ENCODE measurements at regions not wholly inside any gene's neighbourhood (a gene's known extent, or its start where the extent isn't known, plus 50 kb on each side); places are given as distances from the start of the nearest gene placed in this dataset.

- DNase-seq (ENCODE audit: extremely low read depth, low read depth): no peak
- TF ChIP-seq CTCF (IDR thresholded peaks at IDR 0.05; ENCODE audit: low read depth, low read length): no peak
Observed at GRCh38 chr9:7293091-7293490, 506.5 kb downstream of the DMAC1 start.

- no peak for TF ChIP-seq CTCF (IDR thresholded peaks at IDR 0.05; ENCODE audit: low read depth, low read length)
Observed at GRCh38 chr9:7289773-7290172, 509.8 kb downstream of the DMAC1 start.

GRCh38 chr9:7287986-7288385, 511.6 kb downstream of the DMAC1 start:
- TF ChIP-seq CTCF (IDR thresholded peaks at IDR 0.05; ENCODE audit: low read depth, low read length): no peak
- no peak for DNase-seq (ENCODE audit: extremely low read depth, low read depth)

More at GRCh38 chr9:7289773-7290172, 509.8 kb downstream of the DMAC1 start:
- no peak for DNase-seq (ENCODE audit: extremely low read depth, low read depth)

GRCh38 chr9:7287065-7287464, 512.5 kb downstream of the DMAC1 start:
- DNase-seq (ENCODE audit: extremely low read depth, low read depth): no peak
- TF ChIP-seq CTCF (IDR thresholded peaks at IDR 0.05; ENCODE audit: low read depth, low read length): no peak

- no peak for TF ChIP-seq CTCF (IDR thresholded peaks at IDR 0.05; ENCODE audit: low read depth, low read length)
Observed at GRCh38 chr9:7286101-7286500, 513.5 kb downstream of the DMAC1 start.

GRCh38 chr9:7285199-7285598, 514.4 kb downstream of the DMAC1 start:
- DNase-seq (ENCODE audit: extremely low read depth, low read depth): no peak

More at GRCh38 chr9:7286101-7286500, 513.5 kb downstream of the DMAC1 start:
- no peak for DNase-seq (ENCODE audit: extremely low read depth, low read depth)

GRCh38 chr9:7284517-7284916, 515.1 kb downstream of the DMAC1 start:
- TF ChIP-seq CTCF (IDR thresholded peaks at IDR 0.05; ENCODE audit: low read depth, low read length): no peak

More at GRCh38 chr9:7285199-7285598, 514.4 kb downstream of the DMAC1 start:
- TF ChIP-seq CTCF (IDR thresholded peaks at IDR 0.05; ENCODE audit: low read depth, low read length): no peak

More at GRCh38 chr9:7284517-7284916, 515.1 kb downstream of the DMAC1 start:
- DNase-seq (ENCODE audit: extremely low read depth, low read depth): no peak
